T-helper 17 cell (primary cell): ENCODE measurements at regions not wholly inside any gene's neighbourhood (a gene's known extent, or its start where the extent isn't known, plus 50 kb on each side); places are given as distances from the start of the nearest gene placed in this dataset.

Experiments used
- ATAC-seq: fragments of 150-1000 bp; cut with Tn5 transposase; 2 replicates; pipeline ENCODE4 v1.10.0; 2021; ENCODE audit warnings: mild to moderate bottlenecking, moderate library complexity
- DNase-seq, 3 donors: peaks; one replicate each; pipeline versions ENCODE4 v3.0.0 to v3.0.0-alpha.2; 2020 to 2021
- H3K9me3 ChIP-seq: one replicate; pipeline ENCODE4 v1.7.0; 2013; ENCODE audit warnings: low read length, mild to moderate bottlenecking; ENCODE audit not compliant: control insufficient read depth, poor library complexity, severe bottlenecking
- H3K27ac Mint-ChIP-seq: one replicate; pipeline ENCODE4 v1.8.0; 2022; ENCODE audit warnings: mild to moderate bottlenecking, moderate library complexity, mixed read lengths
- H3K27me3 Mint-ChIP-seq: one replicate; pipeline ENCODE4 v1.8.0; 2022; ENCODE audit warnings: mixed read lengths
- H3K36me3 Mint-ChIP-seq: one replicate; pipeline ENCODE4 v1.8.0; 2022; ENCODE audit warnings: low read depth, mixed read lengths
- H3K4me1 Mint-ChIP-seq: one replicate; pipeline ENCODE4 v1.8.0; 2022; ENCODE audit warnings: mild to moderate bottlenecking, mixed read lengths
- H3K4me3 Mint-ChIP-seq: one replicate; pipeline ENCODE4 v1.8.0; 2022; ENCODE audit warnings: mild to moderate bottlenecking, moderate library complexity, mixed read lengths

DNA sequence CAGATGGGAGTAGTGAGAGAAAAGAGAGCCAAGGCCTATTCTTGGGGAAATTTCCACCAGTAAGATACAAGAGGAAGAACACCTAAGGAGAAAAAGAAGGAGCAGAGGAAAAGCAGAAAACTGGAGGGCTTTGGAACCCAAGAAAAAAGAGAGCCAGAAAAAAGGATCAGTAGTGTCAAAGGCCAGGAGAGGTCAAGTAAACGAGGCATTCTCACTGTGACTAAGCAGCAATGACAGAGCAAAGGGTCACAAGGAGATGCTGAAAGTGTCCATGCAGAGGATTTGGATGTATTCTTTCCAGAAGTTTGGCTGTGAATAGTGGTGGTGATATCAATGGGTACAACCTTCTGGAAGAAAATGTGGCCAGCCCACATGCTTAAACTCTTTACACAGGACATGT lies 109.5 kb downstream of the DYNAP start:
- DNase-seq (no peak), ATAC-seq (no peak)
- Mint-ChIP-seq H3K4me1 (no peaks in the 10 kb centered on the region), H3K27me3 (peaks cover 9% of the 10 kb centered on the region), H3K4me3 (no peak overlapping the region), H3K27ac (no peak overlapping the region), H3K36me3 (no peaks in the 10 kb centered on the region)
- no peaks in the 10 kb centered on the region for H3K9me3 ChIP-seq

DNA sequence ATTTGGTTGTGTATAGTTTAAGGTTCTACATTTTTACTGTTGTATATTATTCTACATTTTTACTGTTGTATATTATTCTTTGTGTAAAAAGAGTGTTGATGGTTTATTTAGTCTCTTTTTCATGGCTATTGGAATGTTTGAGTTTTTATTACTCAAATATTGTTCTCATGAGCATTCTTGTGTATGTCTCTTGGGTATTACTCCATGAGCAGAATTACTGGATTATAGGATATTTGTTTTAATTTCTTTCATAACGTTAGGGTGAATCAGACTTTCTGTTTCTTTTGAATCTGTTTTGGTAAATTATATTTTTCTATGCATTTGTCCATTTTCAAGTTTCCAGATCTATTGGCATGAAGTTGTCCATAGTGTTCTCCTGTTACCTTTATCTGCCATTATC lies 111.6 kb downstream of the DYNAP start:
- no peaks in the 10 kb centered on the region for H3K36me3 Mint-ChIP-seq
- no peak for DNase-seq
- no peak overlapping the region for H3K27ac Mint-ChIP-seq
- no peak for ATAC-seq
- no peaks in the 10 kb centered on the region for H3K9me3 ChIP-seq
- peaks cover under 1% of the 10 kb centered on the region for H3K27me3 Mint-ChIP-seq
- H3K4me1 Mint-ChIP-seq, result no peaks in the 10 kb centered on the region
- no peak overlapping the region for H3K4me3 Mint-ChIP-seq

DNA sequence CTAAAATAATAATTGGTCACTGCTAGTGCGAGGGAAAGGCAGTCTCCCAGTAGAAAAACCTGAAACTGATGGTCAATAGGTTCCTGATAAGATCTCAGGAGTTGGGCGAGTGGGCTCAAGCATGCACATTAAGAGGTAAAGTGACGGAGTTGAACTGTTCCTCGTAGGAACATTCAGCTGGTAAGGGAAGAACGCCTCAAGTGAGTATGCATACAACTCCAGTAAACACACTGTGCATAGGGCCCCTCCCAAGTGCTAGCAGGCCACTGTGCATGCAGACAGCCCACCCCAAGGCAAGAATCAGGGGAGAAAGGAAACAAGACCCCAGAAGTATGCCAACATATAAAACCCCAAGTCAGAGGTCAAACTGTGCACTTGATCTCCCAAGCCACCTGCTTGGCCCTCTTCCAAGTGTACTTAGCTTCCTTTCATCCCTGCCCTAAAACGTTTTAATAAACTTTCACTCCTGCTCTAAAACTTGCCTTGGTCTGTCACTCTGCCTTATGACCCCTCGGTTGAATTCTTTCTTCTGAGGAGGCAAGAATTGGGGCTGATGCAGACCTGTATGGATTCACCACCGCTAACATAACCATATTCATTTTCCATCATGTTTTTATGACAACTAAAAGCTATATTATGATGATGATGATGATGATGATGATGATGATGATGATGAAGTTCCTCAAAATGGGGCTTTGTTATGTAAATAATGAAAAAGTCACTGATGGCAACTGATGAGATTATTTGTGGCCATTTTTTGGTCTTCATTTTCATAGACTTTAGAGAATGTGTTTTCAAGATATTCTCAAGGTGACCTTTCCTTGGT lies 118.0 kb upstream of the RAB27B start:
- Mint-ChIP-seq H3K4me3 (no peak overlapping the region), H3K4me1 (peaks cover 18% of the 10 kb centered on the region), H3K27ac (no peak overlapping the region), H3K36me3 (no peaks in the 10 kb centered on the region), H3K27me3 (no peaks in the 10 kb centered on the region)
- DNase-seq (no peak), ATAC-seq (no peak)
- H3K9me3 ChIP-seq, result no peaks in the 10 kb centered on the region

DNA sequence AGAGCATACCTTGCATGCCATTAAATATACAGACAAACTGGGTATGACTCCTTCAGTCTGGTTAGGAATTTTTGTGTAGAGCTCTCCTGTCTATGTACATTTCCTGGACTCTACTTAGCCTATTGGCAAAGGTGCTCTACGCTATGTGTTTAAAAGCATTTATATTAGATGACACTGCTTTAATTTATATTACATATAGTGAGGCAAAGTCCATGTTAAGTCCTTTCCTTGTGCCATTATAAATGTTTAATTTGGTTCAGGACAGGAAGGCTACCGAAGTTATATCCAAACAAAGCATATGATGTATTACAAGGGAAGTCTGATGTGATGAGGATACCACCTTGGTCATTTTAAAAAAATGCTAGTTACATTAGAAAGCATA lies 117.4 kb upstream of the RAB27B start:
- DNase-seq, result no peak
- Mint-ChIP-seq H3K27me3 (no peaks in the 10 kb centered on the region), H3K4me1 (peaks cover 22% of the 10 kb centered on the region), H3K4me3 (no peak overlapping the region), H3K36me3 (no peaks in the 10 kb centered on the region), H3K27ac (no peak overlapping the region)
- H3K9me3 ChIP-seq, result no peaks in the 10 kb centered on the region
- no peak for ATAC-seq

- ATAC-seq, result no peak
- Mint-ChIP-seq H3K4me1 (peaks cover 25% of the 10 kb centered on the region), H3K27ac (peak overlapping the region; percentile 45), H3K36me3 (no peaks in the 10 kb centered on the region), H3K27me3 (no peaks in the 10 kb centered on the region), H3K4me3 (peak overlapping the region; percentile 12)
- no peak for DNase-seq
- H3K9me3 ChIP-seq, result no peaks in the 10 kb centered on the region
These were observed 116.0 kb upstream of the RAB27B start for GRCh38 chr18:54712306-54712705.

- Mint-ChIP-seq H3K4me1 (peaks cover 28% of the 10 kb centered on the region), H3K4me3 (peak overlapping the region; percentile 12), H3K27ac (peak overlapping the region; percentile 45), H3K36me3 (no peaks in the 10 kb centered on the region), H3K27me3 (no peaks in the 10 kb centered on the region)
- DNase-seq (no peak), ATAC-seq (no peak)
- H3K9me3 ChIP-seq, result no peaks in the 10 kb centered on the region
These were observed 115.5 kb upstream of the RAB27B start for GRCh38 chr18:54712758-54713157.

- H3K9me3 ChIP-seq, result no peaks in the 10 kb centered on the region
- Mint-ChIP-seq H3K36me3 (no peaks in the 10 kb centered on the region), H3K27me3 (no peaks in the 10 kb centered on the region), H3K27ac (peak overlapping the region; percentile 45), H3K4me3 (no peak overlapping the region), H3K4me1 (peaks cover 34% of the 10 kb centered on the region)
- no peak for DNase-seq
- peak; percentile 26 for ATAC-seq
These were observed 114.9 kb upstream of the RAB27B start for GRCh38 chr18:54713386-54713785.

DNA sequence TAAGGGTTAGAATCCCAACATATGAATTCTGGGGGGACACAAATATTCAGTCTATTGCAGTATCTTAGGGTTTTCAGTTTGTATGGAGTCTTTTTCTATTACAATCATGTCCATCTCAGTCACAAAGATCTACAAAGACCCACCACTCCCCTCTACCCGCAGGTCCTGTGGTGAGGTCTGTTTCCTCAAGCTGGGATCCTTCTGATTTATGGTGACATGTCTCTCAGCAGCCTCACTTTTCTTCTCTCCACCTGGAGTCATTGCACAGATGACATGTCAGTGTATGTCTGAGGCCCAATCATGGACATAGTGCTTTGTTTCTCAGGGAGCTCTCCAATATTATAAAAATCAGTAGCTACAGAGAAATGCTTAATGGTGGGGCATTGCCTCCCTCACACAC lies 113.4 kb upstream of the RAB27B start:
- no peak for ATAC-seq
- Mint-ChIP-seq H3K27me3 (no peaks in the 10 kb centered on the region), H3K36me3 (no peaks in the 10 kb centered on the region), H3K4me3 (no peak overlapping the region), H3K27ac (peak overlapping the region; percentile 1), H3K4me1 (peaks cover 37% of the 10 kb centered on the region)
- no peaks in the 10 kb centered on the region for H3K9me3 ChIP-seq
- no peak for DNase-seq

GRCh38 chr18:54716586-54716985 lies 111.7 kb upstream of the RAB27B start:
- no peaks in the 10 kb centered on the region for H3K27me3 Mint-ChIP-seq
- ATAC-seq (no peak), DNase-seq (no peak)
- no peaks in the 10 kb centered on the region for H3K36me3 Mint-ChIP-seq
- H3K9me3 ChIP-seq, result no peaks in the 10 kb centered on the region
- no peak overlapping the region for H3K4me3 Mint-ChIP-seq
- peaks cover 37% of the 10 kb centered on the region for H3K4me1 Mint-ChIP-seq
- peak overlapping the region; percentile 16 for H3K27ac Mint-ChIP-seq

DNA sequence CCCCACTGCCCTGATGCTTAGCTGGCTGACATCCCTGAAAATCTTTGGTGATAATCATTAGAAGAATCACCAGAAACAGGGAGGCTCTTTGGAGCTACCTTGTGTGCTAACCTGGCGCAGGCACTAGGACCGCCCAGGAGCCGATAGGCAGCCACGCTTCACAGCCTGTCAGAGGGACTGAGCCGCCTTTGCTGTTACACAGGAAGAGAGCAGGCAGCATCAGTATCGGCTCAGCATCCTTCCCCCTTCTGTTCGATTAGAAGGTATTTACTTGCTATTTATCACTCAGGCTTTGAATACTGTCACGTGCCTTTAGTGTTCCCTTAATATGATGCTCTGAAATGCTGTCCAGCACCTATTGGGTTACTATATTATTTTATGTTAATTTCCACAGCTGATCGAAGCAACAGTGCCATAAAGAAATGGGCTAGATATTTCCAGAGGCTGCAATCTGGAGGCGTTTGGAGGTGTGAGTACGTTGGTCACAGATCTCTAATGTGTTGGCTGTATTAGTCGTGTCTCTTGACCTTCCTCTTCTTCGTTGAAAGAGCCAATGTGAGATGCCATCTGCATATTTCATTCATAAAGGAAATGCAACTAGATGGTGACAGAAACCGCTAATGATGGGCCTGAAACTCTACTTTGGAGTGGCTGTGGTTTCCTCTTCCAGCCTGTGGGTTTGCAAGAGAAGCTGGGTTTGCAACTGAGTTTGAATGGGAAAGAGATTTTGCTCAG lies 110.4 kb upstream of the RAB27B start:
- DNase-seq (peak in 1 of 3 donors; percentile 13), ATAC-seq (peak; percentile 91)
- H3K9me3 ChIP-seq, result no peaks in the 10 kb centered on the region
- H3K27ac Mint-ChIP-seq, result peak overlapping the region; percentile 16
- no peaks in the 10 kb centered on the region for H3K36me3 Mint-ChIP-seq
- no peaks in the 10 kb centered on the region for H3K27me3 Mint-ChIP-seq
- peaks cover 35% of the 10 kb centered on the region for H3K4me1 Mint-ChIP-seq
- H3K4me3 Mint-ChIP-seq, result peak overlapping the region; percentile 80

DNA sequence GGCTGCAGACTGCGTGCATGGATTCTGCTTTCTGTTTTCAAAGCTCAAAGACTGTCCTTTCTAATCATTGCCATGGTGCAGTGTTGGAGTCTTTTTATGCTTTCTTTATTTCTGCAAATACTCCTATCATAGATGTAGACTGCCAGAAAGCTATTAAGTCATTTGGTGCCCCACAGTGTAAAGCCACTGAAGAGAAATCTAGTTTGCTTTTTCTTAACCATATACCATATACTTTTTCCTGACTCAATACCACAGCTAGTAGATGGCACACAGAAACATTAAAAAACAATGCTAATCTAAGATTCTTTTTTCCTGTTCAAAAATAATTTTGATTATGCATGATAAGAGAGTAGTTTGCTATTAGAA lies 109.9 kb upstream of the RAB27B start:
- no peak overlapping the region for H3K27ac Mint-ChIP-seq
- no peak for ATAC-seq

GRCh38 chr18:54720620-54721019 lies 107.7 kb upstream of the RAB27B start:
- ATAC-seq, result no peak
- H3K27ac Mint-ChIP-seq, result no peak overlapping the region
- no peaks in the 10 kb centered on the region for H3K27me3 Mint-ChIP-seq

More for the DNA sequence above, 109.9 kb upstream of the RAB27B start:
- Mint-ChIP-seq H3K4me3 (peak overlapping the region; percentile 80), H3K4me1 (peaks cover 29% of the 10 kb centered on the region), H3K36me3 (no peaks in the 10 kb centered on the region), H3K27me3 (no peaks in the 10 kb centered on the region)
- no peak for DNase-seq
- H3K9me3 ChIP-seq, result no peaks in the 10 kb centered on the region

DNA sequence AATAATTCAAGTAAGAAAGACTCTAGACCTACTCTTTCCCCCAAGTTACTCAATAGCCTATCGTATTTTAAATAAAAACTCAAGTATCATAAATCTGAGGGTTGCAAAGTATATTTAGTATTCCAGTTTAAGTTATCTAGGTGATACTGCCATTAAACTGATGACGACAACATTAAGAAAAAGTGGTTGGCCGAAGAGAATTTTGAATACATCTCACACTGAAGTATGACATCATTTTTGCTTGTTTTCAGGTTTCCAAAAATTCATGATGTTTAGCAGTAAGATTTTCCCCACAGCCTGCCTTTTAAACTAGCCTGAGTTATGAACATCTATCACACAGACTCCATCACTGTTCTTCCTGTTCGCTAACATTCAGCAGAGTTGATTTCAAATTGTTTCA lies 102.1 kb upstream of the RAB27B start:
- H3K27ac Mint-ChIP-seq, result no peak overlapping the region
- H3K36me3 Mint-ChIP-seq, result no peaks in the 10 kb centered on the region
- DNase-seq, result no peak
- no peak for ATAC-seq
- H3K4me3 Mint-ChIP-seq, result no peak overlapping the region
- no peaks in the 10 kb centered on the region for H3K9me3 ChIP-seq
- no peaks in the 10 kb centered on the region for H3K27me3 Mint-ChIP-seq
- no peaks in the 10 kb centered on the region for H3K4me1 Mint-ChIP-seq

More at GRCh38 chr18:54720620-54721019, 107.7 kb upstream of the RAB27B start:
- no peak for DNase-seq
- no peak overlapping the region for H3K4me3 Mint-ChIP-seq
- peaks cover 18% of the 10 kb centered on the region for H3K4me1 Mint-ChIP-seq
- no peaks in the 10 kb centered on the region for H3K36me3 Mint-ChIP-seq
- H3K9me3 ChIP-seq, result no peaks in the 10 kb centered on the region

GRCh38 chr18:54734059-54734458 lies 94.2 kb upstream of the RAB27B start:
- Mint-ChIP-seq H3K4me3 (no peak overlapping the region), H3K36me3 (no peaks in the 10 kb centered on the region), H3K27ac (no peak overlapping the region), H3K4me1 (no peaks in the 10 kb centered on the region), H3K27me3 (no peaks in the 10 kb centered on the region)
- ATAC-seq (no peak), DNase-seq (no peak)
- H3K9me3 ChIP-seq, result no peaks in the 10 kb centered on the region
